ENCODE measurements at regions not wholly inside any gene's neighbourhood (a gene's known extent, or its start where the extent isn't known, plus 50 kb on each side); places are given as distances from the start of the nearest gene placed in this dataset.

- POLR2A ChIA-PET (ENCODE audit: unreplicated experiment) = no interaction called here
- dilution Hi-C loops (cut with HindIII; ENCODE audit: low sequenced_read_pairs, unreplicated experiment) = no loop called here
Measured at GRCh38 chr5:155239803-155240202, 226.2 kb downstream of the KIF4B start.

More at GRCh38 chr5:155239803-155240202, 226.2 kb downstream of the KIF4B start:
- Histone ChIP-seq H3K9me1 (ENCODE audit: insufficient read depth, low read length) (no peaks in the 10 kb centered on the region), H3K4me2 (ENCODE audit: low read depth, low read length) (no peak overlapping the region), H2BK20ac (ENCODE audit: low read depth, low read length) (no peak overlapping the region), H2BK120ac (ENCODE audit: low read depth, low read length) (no peak overlapping the region), H3K4ac (ENCODE audit: low read depth, low read length) (no peak overlapping the region), H3K79me1 (ENCODE audit: low read depth in 1 of 2, low read length in 2 of 2) (no peaks in the 10 kb centered on the region), H2AFZ (replicated peaks; ENCODE audit: low read length, poor library complexity) (no peak overlapping the region), H3K14ac (replicated peaks; ENCODE audit: low read depth, low read length) (no peak overlapping the region), H3K18ac (ENCODE audit: low read depth, low read length) (no peak overlapping the region), H3K27ac (ENCODE audit: insufficient read depth, low read length) (no peak overlapping the region), H3K9ac (ENCODE audit: low read depth, low read length) (no peak overlapping the region), H2AK9ac (replicated peaks; ENCODE audit: low read depth, low read length, poor library complexity) (no peak overlapping the region), H3K4me3 (ENCODE audit: insufficient read depth, low read depth, low read length) (no peak overlapping the region), H4K20me1 (ENCODE audit: insufficient read depth, low read length) (no peaks in the 10 kb centered on the region), H4K91ac (ENCODE audit: insufficient read depth, low read depth, low read length) (no peak overlapping the region), H3K36me3 (ENCODE audit: control insufficient read depth, insufficient read depth, low read length) (no peaks in the 10 kb centered on the region), H4K8ac (ENCODE audit: low read depth in 2 of 2, low read length in 2 of 2) (no peak overlapping the region), H3K23ac (ENCODE audit: low read depth, low read length) (no peak overlapping the region), H3K9me3 (ENCODE audit: control insufficient read depth, insufficient read depth, low read length) (peaks cover 13% of the 10 kb centered on the region), H3K27me3 (ENCODE audit: control insufficient read depth, insufficient read depth, low read length) (no peaks in the 10 kb centered on the region), H2AK5ac (ENCODE audit: low read depth, low read length) (no peak overlapping the region), H3K56ac (ENCODE audit: extremely low read depth, insufficient read depth, low read length) (no peak overlapping the region), H2BK15ac (ENCODE audit: low read depth, low read length) (no peak overlapping the region), H3K4me1 (ENCODE audit: control insufficient read depth, insufficient read depth, low read length) (no peaks in the 10 kb centered on the region), H4K5ac (ENCODE audit: low read depth, low read length) (no peak overlapping the region), H2BK5ac (ENCODE audit: low read depth, low read length, poor library complexity, severe bottlenecking) (no peak overlapping the region)
- BruUV-seq (replicated peaks) = no TSS peak
- TF ChIP-seq RFX5 (IDR thresholded peaks at IDR 0.05; ENCODE audit: low read depth, low read length) (no peak), CEBPB (IDR thresholded peaks at IDR 0.05; ENCODE audit: low read depth, low read length) (no peak), MAZ (IDR thresholded peaks at IDR 0.05; ENCODE audit: borderline replicate concordance, low read depth, low read length) (no peak), ELK1 (IDR thresholded peaks at IDR 0.05; ENCODE audit: borderline replicate concordance, low read depth, low read length) (no peak), RCOR1 (IDR thresholded peaks at IDR 0.05; ENCODE audit: insufficient replicate concordance, low read length) (no peak), POLR2A (IDR thresholded peaks at IDR 0.05; ENCODE audit: low read depth, low read length) (no peak), NFE2L2 (IDR thresholded peaks at IDR 0.05; ENCODE audit: low read depth, low read length) (no peak), FOS (IDR thresholded peaks at IDR 0.05; ENCODE audit: low read depth, low read length) (no peak), CHD1 (IDR thresholded peaks at IDR 0.05; ENCODE audit: low read depth, low read length) (no peak), MXI1 (IDR thresholded peaks at IDR 0.05; ENCODE audit: borderline replicate concordance, low read depth, low read length) (no peak), SMC3 (IDR thresholded peaks at IDR 0.05; ENCODE audit: low read depth, low read length) (no peak)
- TF ChIP-seq, protein P1, sequence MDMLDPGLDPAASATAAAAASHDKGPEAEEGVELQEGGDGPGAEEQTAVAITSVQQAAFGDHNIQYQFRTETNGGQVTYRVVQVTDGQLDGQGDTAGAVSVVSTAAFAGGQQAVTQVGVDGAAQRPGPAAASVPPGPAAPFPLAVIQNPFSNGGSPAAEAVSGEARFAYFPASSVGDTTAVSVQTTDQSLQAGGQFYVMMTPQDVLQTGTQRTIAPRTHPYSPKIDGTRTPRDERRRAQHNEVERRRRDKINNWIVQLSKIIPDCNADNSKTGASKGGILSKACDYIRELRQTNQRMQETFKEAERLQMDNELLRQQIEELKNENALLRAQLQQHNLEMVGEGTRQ (IDR thresholded peaks at IDR 0.05; ENCODE audit: low read depth, low read length) = no peak
- TF ChIP-seq, protein P2, sequence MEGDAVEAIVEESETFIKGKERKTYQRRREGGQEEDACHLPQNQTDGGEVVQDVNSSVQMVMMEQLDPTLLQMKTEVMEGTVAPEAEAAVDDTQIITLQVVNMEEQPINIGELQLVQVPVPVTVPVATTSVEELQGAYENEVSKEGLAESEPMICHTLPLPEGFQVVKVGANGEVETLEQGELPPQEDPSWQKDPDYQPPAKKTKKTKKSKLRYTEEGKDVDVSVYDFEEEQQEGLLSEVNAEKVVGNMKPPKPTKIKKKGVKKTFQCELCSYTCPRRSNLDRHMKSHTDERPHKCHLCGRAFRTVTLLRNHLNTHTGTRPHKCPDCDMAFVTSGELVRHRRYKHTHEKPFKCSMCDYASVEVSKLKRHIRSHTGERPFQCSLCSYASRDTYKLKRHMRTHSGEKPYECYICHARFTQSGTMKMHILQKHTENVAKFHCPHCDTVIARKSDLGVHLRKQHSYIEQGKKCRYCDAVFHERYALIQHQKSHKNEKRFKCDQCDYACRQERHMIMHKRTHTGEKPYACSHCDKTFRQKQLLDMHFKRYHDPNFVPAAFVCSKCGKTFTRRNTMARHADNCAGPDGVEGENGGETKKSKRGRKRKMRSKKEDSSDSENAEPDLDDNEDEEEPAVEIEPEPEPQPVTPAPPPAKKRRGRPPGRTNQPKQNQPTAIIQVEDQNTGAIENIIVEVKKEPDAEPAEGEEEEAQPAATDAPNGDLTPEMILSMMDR (conservative IDR thresholded peaks at IDR 0.05; ENCODE audit: low read depth, low read length) = no peak
- no peak for ATAC-seq (ENCODE audit: low read depth)
- intact Hi-C loops (cut with micrococcal nuclease) (loop anchor here (5.0 kb wide), 1 partner anchor 1487 kb away; no protein-coding TSS in a partner anchor), in situ Hi-C loops (cut with MboI; ENCODE audit: low sequenced_read_pairs) (no loop called here)
- CTCF ChIA-PET = no interaction called here
- WGBS, 2 experiments (ENCODE audit: extremely low coverage in 2 of 2, insufficient read length in 1 of 2) = no CpG with 5 or more reads among the region's 2 CpGs
- DNase-seq = no peak
